ENCODE measurements at regions not wholly inside any gene's neighbourhood (a gene's known extent, or its start where the extent isn't known, plus 50 kb on each side); places are given as distances from the start of the nearest gene placed in this dataset.

DNA sequence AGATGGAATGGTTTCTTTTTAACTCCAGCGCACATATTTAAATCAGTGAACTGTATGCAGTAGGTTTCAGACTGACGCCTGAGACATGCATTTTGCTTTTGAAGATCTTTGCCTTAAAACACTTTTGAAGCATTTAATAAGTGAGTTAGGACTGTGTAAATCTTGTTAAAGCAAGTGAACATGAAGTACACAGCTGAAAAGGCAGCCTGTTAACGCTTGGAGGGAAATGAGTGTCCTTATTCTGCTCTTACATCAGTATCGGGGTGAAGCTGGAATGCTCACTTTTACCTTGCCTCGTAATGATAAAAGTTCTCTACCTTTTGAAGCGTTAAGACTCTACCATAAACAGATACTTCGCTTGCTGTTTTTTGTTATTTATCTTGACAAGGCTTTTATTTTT lies 552.2 kb downstream of the ZNF608 start:
- Histone ChIP-seq H3K27ac (no peak overlapping the region), H3K9me3 (no peaks in the 10 kb centered on the region), H3K4me1 (no peaks in the 10 kb centered on the region), H3K36me3 (no peaks in the 10 kb centered on the region), H3K27me3 (no peaks in the 10 kb centered on the region), H3K4me3 (no peak overlapping the region)
- no peak for DNase-seq
- TF ChIP-seq POLR2A (IDR thresholded peaks at IDR 0.05), result no peak
- no peak for TF ChIP-seq CTCF (IDR thresholded peaks at IDR 0.05)
- intact Hi-C loops (cut with DNase I; ENCODE audit: low total_unique reads), result no loop called here

DNA sequence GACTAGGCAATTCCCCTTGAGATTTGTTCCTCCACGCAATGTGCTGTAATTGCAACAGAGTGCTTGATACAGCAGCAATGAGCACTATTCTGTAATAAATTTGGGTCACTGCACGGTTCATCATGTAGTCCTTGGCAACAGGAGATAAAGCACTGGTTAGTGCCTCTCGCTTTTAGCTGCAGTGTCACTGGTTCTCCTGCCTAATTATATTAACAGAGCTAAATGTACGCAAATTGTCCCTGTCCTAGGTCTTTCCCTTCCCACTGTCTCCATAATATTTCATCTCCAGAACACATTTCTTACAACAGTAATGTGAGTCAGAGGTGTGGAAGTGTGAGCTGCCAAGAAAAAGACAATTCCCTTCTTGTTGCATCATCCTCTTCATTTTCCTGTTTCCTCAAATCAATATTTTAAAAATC lies 553.1 kb downstream of the ZNF608 start:
- no peak for TF ChIP-seq POLR2A (IDR thresholded peaks at IDR 0.05)
- no peak for TF ChIP-seq CTCF (IDR thresholded peaks at IDR 0.05)
- Histone ChIP-seq H3K4me3 (no peak overlapping the region), H3K36me3 (no peaks in the 10 kb centered on the region), H3K27me3 (no peaks in the 10 kb centered on the region), H3K9me3 (no peaks in the 10 kb centered on the region), H3K27ac (no peak overlapping the region), H3K4me1 (no peaks in the 10 kb centered on the region)
- intact Hi-C loops (cut with DNase I; ENCODE audit: low total_unique reads), result no loop called here
- no peak for DNase-seq

DNA sequence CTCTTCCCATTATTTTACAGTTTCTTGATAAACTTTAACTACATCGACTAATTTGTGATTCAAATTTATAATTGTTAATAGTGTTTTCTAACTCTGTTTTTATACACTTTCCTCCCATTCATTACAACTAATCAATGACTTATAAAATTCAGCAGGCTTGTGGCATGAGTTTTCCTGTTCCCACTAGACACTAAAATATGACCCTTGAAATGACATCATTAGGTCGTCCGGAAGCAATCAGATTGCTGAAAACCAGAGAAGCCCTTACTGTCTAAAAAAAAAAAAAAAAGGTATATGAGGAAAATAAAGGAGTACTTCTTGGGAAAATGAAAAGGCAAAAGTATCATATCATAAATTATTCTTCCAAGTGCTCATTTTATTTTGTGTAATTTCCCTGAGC lies 553.7 kb downstream of the ZNF608 start:
- H3K9me3 ChIP-seq, result no peaks in the 10 kb centered on the region
- no peaks in the 10 kb centered on the region for H3K27me3 ChIP-seq
- DNase-seq, result no peak
- no peaks in the 10 kb centered on the region for H3K4me1 ChIP-seq
- TF ChIP-seq POLR2A (IDR thresholded peaks at IDR 0.05), result no peak
- intact Hi-C loops (cut with DNase I; ENCODE audit: low total_unique reads), result no loop called here
- no peak overlapping the region for H3K27ac ChIP-seq
- H3K4me3 ChIP-seq, result no peak overlapping the region
- no peaks in the 10 kb centered on the region for H3K36me3 ChIP-seq

- DNase-seq, result no peak
- H3K4me1 ChIP-seq, result no peaks in the 10 kb centered on the region
- H3K36me3 ChIP-seq, result no peaks in the 10 kb centered on the region
- no peak overlapping the region for H3K27ac ChIP-seq
- no peaks in the 10 kb centered on the region for H3K27me3 ChIP-seq
- intact Hi-C loops (cut with DNase I; ENCODE audit: low total_unique reads), result no loop called here
- TF ChIP-seq CTCF (IDR thresholded peaks at IDR 0.05) (no peak), POLR2A (IDR thresholded peaks at IDR 0.05) (no peak)
- no peak overlapping the region for H3K4me3 ChIP-seq
- no peaks in the 10 kb centered on the region for H3K9me3 ChIP-seq
These were observed 560.7 kb downstream of the ZNF608 start for GRCh38 chr5:124185716-124186115.

GRCh38 chr5:124182133-124182532 lies 564.3 kb downstream of the ZNF608 start:
- Histone ChIP-seq H3K27ac (no peak overlapping the region), H3K27me3 (no peaks in the 10 kb centered on the region), H3K36me3 (no peaks in the 10 kb centered on the region), H3K9me3 (no peaks in the 10 kb centered on the region), H3K4me3 (no peak overlapping the region), H3K4me1 (no peaks in the 10 kb centered on the region)
- intact Hi-C loops (cut with DNase I; ENCODE audit: low total_unique reads), result no loop called here
- no peak for TF ChIP-seq CTCF (IDR thresholded peaks at IDR 0.05)
- no peak for TF ChIP-seq POLR2A (IDR thresholded peaks at IDR 0.05)
- no peak for DNase-seq

- no peak for TF ChIP-seq CTCF (IDR thresholded peaks at IDR 0.05)
- no peak for TF ChIP-seq POLR2A (IDR thresholded peaks at IDR 0.05)
- H3K4me1 ChIP-seq, result no peaks in the 10 kb centered on the region
- no peak overlapping the region for H3K27ac ChIP-seq
- no peaks in the 10 kb centered on the region for H3K9me3 ChIP-seq
- H3K27me3 ChIP-seq, result no peaks in the 10 kb centered on the region
- no peak overlapping the region for H3K4me3 ChIP-seq
- intact Hi-C loops (cut with DNase I; ENCODE audit: low total_unique reads), result no loop called here
- no peak for DNase-seq
- no peaks in the 10 kb centered on the region for H3K36me3 ChIP-seq
These were observed 565.5 kb downstream of the ZNF608 start for GRCh38 chr5:124180875-124181461.

All from uterus (tissue), 3 donors.